Skeletal muscle cell (primary cell): ENCODE measurements at regions not wholly inside any gene's neighbourhood (a gene's known extent, or its start where the extent isn't known, plus 50 kb on each side); places are given as distances from the start of the nearest gene placed in this dataset.
A peak's percentile ranks its signal among the peaks of the same experiment; 100 is the strongest.
"Not testable (repeated sequence)": the region's sequence is repeated elsewhere in the genome, so short reads cannot be mapped to it uniquely, and the experiment has no call there.

ENCODE experiments used
- DNase-seq: peaks from one replicate; pipeline ENCODE4 v3.0.0-alpha.2; 2010; ENCODE audit warnings: low read depth
- H3K4me3 ChIP-seq: 2 replicates; pipeline ENCODE4 v1.5.1; 2011; ENCODE audit warnings: low read depth, mild to moderate bottlenecking, control low read depth, low read length, moderate library complexity

- H3K4me3 ChIP-seq, DNase-seq: not testable (repeated sequence)
These were observed 215.0 kb downstream of the STIM2 start for GRCh38 chr4:27075603-27076002.

GRCh38 chr4:27078934-27079455, 218.4 kb downstream of the STIM2 start:
- no peak for DNase-seq

GRCh38 chr4:27081675-27082586, 221.3 kb downstream of the STIM2 start:
- no peak for DNase-seq
- no peak overlapping the region for H3K4me3 ChIP-seq

More at GRCh38 chr4:27078934-27079455, 218.4 kb downstream of the STIM2 start:
- H3K4me3 ChIP-seq = no peak overlapping the region

- no peak for DNase-seq
- no peak overlapping the region for H3K4me3 ChIP-seq
These were observed 222.1 kb downstream of the STIM2 start for GRCh38 chr4:27082776-27083175.

- DNase-seq = no peak
- H3K4me3 ChIP-seq = peak overlapping the region; percentile 40
These were observed 224.2 kb downstream of the STIM2 start for GRCh38 chr4:27084685-27085361.

GRCh38 chr4:27085396-27085795, 224.8 kb downstream of the STIM2 start:
- no peak for DNase-seq
- peak overlapping the region; percentile 40 for H3K4me3 ChIP-seq

- H3K4me3 ChIP-seq = no peak overlapping the region
- no peak for DNase-seq
These were observed 226.8 kb downstream of the STIM2 start for GRCh38 chr4:27087306-27088045.

- H3K4me3 ChIP-seq = no peak overlapping the region
- no peak for DNase-seq
These were observed 227.8 kb downstream of the STIM2 start for GRCh38 chr4:27088491-27088890.

GRCh38 chr4:27089186-27089585, 228.5 kb downstream of the STIM2 start:
- DNase-seq = no peak
- H3K4me3 ChIP-seq = no peak overlapping the region

- no peak for DNase-seq
- H3K4me3 ChIP-seq = no peak overlapping the region
These were observed 229.8 kb downstream of the STIM2 start for GRCh38 chr4:27090406-27090805.

- no peak overlapping the region for H3K4me3 ChIP-seq
- no peak for DNase-seq
These were observed 233.6 kb downstream of the STIM2 start for GRCh38 chr4:27094224-27094623.

GRCh38 chr4:27094783-27095182, 234.1 kb downstream of the STIM2 start:
- DNase-seq = no peak
- no peak overlapping the region for H3K4me3 ChIP-seq

- no peak for DNase-seq
- H3K4me3 ChIP-seq = no peak overlapping the region
These were observed 235.6 kb downstream of the STIM2 start for GRCh38 chr4:27096142-27096824.

GRCh38 chr4:27098034-27098433, 237.4 kb downstream of the STIM2 start:
- DNase-seq = no peak

GRCh38 chr4:27100713-27101112, 240.1 kb downstream of the STIM2 start:
- no peak overlapping the region for H3K4me3 ChIP-seq
- DNase-seq = no peak

More at GRCh38 chr4:27098034-27098433, 237.4 kb downstream of the STIM2 start:
- no peak overlapping the region for H3K4me3 ChIP-seq

GRCh38 chr4:27101126-27101525, 240.5 kb downstream of the STIM2 start:
- no peak overlapping the region for H3K4me3 ChIP-seq
- no peak for DNase-seq

GRCh38 chr4:27101561-27101960, 240.9 kb downstream of the STIM2 start:
- no peak for DNase-seq
- no peak overlapping the region for H3K4me3 ChIP-seq

GRCh38 chr4:27111627-27112026, 251.0 kb downstream of the STIM2 start:
- H3K4me3 ChIP-seq = no peak overlapping the region
- no peak for DNase-seq

- no peak overlapping the region for H3K4me3 ChIP-seq
- DNase-seq = no peak
These were observed 251.9 kb downstream of the STIM2 start for GRCh38 chr4:27112587-27112986.
